A673 (cell line): ENCODE measurements at regions not wholly inside any gene's neighbourhood (a gene's known extent, or its start where the extent isn't known, plus 50 kb on each side); places are given as distances from the start of the nearest gene placed in this dataset.

ENCODE experiments used
- CTCF ChIP-seq: fragments of 300-800, 200-600 bp; sonication (generic); conservative IDR thresholded peaks from 2 replicates; pipeline ENCODE4 v1.5.1; 2017; ENCODE audit warnings: low read depth, mild to moderate bottlenecking, antibody characterized with exemption, low read length, moderate library complexity, mixed read lengths
- EZH2 ChIP-seq: fragments of 200-600 bp; sonication (generic); IDR thresholded peaks from 2 replicates; pipeline ENCODE4 v1.6.1; 2017; ENCODE audit warnings: borderline replicate concordance, low read depth, mild to moderate bottlenecking, mixed read lengths, antibody characterized with exemption, low read length; ENCODE audit not compliant: poor library complexity, severe bottlenecking

- TF ChIP-seq CTCF (no peak), EZH2 (no peak)
These were observed 97.8 kb upstream of the CELF4 start for GRCh38 chr18:37663446-37663845.
